GM12873 (cell line): ENCODE measurements at regions not wholly inside any gene's neighbourhood (a gene's known extent, or its start where the extent isn't known, plus 50 kb on each side); places are given as distances from the start of the nearest gene placed in this dataset.

Experiments used
- TF ChIP-seq, protein P1 (sequence below): IDR thresholded peaks from 2 replicates; pipeline ENCODE4 v1.5.1; 2012; ENCODE audit warnings: low read depth, mild to moderate bottlenecking, moderate library complexity, low read length, control low read depth; ENCODE audit not compliant: insufficient read depth; ENCODE audit errors: missing control alignments

DNA sequence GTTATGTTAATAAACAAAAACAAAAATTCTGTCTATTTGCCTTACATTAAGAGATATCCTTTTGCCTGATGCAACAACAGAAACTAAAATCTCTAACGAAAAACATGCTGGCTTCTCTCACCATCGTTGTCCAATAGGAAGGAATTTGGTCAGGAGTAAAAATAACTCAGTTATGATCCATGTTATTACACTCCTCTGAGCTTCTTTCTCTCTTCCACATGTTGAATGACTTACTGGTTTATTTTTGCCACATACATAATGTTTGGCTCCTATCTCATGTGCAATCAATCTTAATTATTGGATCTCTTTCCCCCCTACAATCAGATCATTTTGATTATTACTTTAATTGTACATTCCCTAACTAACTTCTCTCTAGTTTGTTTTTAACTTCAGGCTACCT, 688.4 kb downstream of the USP25 start:
- TF ChIP-seq, protein P1, sequence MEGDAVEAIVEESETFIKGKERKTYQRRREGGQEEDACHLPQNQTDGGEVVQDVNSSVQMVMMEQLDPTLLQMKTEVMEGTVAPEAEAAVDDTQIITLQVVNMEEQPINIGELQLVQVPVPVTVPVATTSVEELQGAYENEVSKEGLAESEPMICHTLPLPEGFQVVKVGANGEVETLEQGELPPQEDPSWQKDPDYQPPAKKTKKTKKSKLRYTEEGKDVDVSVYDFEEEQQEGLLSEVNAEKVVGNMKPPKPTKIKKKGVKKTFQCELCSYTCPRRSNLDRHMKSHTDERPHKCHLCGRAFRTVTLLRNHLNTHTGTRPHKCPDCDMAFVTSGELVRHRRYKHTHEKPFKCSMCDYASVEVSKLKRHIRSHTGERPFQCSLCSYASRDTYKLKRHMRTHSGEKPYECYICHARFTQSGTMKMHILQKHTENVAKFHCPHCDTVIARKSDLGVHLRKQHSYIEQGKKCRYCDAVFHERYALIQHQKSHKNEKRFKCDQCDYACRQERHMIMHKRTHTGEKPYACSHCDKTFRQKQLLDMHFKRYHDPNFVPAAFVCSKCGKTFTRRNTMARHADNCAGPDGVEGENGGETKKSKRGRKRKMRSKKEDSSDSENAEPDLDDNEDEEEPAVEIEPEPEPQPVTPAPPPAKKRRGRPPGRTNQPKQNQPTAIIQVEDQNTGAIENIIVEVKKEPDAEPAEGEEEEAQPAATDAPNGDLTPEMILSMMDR = no peak

DNA sequence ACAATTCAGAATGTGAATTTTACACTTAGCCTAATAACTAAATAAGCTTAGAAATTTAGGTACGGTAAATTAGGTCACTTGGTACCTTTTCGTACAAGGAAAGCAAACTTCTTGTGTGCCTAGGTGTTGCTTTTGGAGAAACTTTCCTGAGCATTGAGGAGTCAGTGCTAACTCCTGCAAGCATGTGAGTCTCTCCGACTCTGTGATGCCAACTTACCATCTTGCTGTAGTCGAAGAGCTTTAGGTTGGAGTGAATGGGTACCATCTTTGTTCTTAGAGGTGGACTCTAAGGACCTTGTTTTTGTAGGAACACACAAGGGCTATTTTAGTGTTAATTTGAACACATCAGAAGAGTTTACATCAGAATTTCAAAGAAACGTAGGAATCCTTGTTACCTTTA, 688.9 kb downstream of the USP25 start:
- TF ChIP-seq, protein P1 = no peak

DNA sequence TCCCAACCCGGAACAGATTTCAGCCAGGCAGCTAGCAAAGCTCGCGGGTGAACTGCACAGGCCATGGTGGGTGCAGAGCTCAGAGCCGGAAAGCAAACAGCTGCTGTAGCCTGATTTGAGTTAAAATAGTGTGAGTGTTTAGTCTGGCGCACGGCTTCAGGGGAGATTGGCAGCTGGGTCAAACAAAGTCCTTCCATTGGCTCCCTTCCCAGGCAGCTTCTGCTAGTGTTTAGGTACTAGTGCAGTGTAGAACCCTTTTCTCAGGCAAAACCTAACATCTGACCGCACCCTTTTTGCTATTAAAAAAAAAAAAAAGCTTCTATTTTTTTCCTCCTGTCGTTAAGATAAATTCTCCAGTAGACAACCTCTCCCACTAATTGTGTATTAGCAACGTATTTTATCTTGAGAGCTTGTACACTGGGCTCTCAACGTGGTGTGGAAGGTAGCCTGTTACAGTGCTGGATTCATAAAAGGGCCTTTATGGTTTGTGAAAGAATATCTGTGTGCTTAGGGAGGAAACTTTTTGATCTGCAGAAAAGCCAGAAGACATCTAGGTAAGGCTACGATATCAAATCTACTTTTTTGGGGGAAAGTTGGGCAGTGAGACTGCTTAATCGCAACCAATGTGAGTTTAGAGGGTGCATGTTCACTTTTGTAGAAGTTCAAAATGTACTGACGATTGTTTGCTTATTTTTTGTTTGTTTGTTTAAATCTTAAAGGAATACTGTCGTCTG, 689.6 kb downstream of the USP25 start:
- TF ChIP-seq, protein P1 = no peak

DNA sequence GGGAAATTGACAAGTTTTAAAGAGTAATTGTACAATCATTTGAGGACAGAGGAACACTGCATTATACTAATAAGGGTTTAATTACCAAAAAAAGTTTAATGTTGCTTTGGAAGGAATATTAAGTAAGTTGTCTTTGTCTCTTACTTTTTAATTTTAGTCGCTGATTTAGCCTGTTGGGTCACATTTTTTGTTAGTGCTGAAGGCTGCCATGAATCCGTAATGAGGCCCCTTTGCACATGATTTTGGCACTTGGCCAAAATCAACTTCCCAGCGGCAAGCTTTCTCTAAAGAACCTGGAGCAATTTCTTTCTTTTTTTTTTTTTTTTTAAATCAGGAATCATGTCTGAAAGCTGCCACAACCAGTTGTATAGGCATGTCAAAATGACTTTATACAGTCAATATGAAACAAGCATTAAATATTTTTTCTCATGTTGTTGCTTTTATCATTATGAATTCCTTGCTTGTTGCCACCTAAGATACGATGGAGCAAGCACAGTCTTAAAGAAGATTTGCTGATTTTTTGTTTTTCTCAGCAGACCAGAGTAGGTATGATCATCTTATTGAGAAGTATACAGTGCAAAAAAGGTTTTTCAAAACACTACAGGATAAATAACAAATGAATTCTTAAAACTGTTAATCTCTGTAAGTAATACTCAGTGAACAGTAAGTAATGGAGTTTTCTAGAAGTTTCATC, 690.4 kb downstream of the USP25 start:
- TF ChIP-seq, protein P1 = no peak

- TF ChIP-seq, protein P1 = no peak
These were observed 691.2 kb downstream of the USP25 start for GRCh38 chr21:16421007-16421406.

DNA sequence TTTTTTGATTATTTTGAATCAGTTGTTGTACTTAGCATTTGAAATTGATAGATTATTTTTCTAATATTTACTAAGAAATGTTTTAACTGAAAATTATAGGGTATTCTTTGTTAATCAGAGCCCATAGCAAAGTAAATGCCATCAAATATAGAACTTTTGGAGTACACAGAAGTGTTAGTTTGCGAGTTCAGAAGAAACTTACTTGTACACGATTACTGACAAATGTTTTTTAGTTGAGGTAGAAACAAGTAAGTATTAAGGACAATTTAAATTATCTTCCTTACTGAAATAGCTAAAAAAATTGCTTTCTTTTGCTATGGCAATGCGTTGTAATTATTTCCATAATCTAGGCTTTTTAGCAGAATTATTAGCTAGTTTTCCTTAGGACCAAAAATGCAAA, 692.2 kb downstream of the USP25 start:
- TF ChIP-seq, protein P1 = no peak

DNA sequence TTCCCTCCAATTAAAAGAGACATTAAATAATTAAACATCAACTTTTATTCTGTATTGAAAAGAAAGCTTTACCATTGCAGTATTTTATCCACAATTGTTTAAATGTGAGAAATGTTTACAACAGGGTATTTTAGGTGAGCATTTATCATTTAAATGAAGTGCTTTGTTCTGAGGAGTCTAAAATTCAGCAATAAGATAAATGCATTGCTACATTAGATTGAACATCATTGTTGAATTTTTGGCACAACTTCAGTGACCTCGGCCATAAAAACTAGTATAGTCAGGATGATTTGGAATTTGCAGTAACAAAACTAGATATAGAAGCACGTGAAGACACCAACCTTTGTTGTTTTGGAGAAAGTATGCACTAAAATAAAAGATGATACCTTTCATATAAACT, 692.9 kb downstream of the USP25 start:
- TF ChIP-seq, protein P1 = no peak
